ENCODE measurements at regions not wholly inside any gene's neighbourhood (a gene's known extent, or its start where the extent isn't known, plus 50 kb on each side); places are given as distances from the start of the nearest gene placed in this dataset.
"Not testable (repeated sequence)": the region's sequence is repeated elsewhere in the genome, so short reads cannot be mapped to it uniquely, and the experiment has no call there.

DNA sequence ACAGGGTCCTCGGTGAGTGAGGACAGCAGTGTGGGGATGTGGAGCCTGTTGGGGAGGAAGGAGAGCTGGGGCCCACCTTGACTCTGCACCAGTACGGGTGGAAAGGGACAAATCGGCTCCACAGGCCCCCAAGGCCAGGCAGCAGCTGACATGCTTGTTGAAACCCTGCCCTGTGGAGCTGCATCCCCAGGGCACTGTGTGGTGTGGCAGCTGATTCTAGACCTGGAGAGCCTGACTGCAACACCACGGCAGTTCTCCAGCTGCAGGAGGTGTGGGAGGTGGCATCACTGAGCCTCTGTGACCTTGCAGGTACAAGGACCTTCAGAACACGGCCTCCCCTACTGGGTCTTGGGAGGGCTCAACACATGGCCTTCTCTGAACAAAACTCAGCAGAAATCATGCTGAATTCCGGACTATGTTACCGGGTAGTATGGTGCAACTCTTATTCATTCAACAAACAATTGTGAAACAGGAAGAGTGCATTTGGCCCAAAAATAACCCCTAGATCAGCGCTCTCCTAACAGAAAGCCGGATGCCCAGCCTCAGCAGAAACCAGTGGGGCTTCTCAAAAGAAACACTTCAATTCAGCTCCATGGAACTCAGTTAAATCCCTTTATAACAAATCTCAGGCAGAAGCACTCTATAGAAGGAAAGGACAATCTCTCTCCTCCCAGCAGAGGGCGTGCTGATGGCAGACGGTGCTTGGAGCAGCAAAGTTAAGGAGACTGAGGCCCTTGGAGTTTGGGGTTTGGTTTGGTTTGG lies 104.4 kb upstream of the SALL3 start:
- peak; percentile 21 for DNase-seq (ENCODE audit: extremely low spot score)
- POLR2A ChIA-PET: interaction anchor here (0.5 kb wide), 1 partner anchor 112 kb away, joined by 4 read pairs; no protein-coding TSS in a partner anchor
- CTCF ChIA-PET: interaction anchor here (0.5 to 1.2 kb wide), 2 partner anchors 112 to 152 kb away, joined by 3 to 4 read pairs; no protein-coding TSS in a partner anchor

DNA sequence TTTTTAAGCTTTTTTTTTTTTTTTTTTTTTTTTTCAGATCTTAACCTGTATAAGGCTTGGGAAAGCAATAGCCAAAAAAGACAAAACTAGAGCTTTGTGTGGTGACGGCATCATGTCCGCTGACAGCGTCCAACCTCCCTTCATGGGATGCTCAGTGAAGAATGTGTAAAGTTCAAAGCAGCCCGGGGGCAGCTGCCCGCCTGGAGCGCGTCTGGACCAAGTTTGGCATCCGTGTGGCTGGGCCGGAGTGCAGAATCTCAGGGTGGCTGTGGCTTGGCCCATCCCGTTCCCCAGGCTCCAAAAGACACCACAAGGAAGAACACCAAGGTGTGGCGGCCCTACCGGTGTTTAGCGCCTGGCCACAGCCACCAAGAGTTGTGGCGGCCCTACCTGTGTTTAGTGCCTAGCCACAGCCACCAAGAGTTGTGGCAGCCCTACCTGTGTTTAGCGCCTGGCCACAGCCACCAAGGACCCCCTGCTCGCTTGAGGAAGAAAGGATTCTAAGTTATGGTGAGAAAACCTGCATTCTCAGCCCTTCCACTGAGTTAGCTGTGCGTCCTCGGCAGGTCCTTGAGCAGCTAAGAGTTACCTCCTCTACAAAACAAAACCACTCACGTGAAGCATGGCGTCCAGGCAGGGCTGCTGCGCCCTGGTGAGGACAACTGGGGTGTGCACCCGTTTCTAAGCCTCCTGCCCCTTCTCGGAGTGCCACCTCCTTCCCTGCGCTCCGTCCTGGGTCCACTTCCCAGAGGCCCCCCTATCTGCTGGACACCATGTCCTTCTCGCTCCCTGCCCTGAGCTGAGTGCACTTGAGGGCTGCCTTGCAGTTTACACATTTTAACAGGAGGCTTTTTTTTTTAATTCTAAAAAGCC lies 103.6 kb upstream of the SALL3 start:
- POLR2A ChIA-PET: no interaction called here
- no peak for TF ChIP-seq LEF1 (IDR thresholded peaks at IDR 0.05; ENCODE audit: borderline replicate concordance)
- no peak for TF ChIP-seq L3MBTL2 (conservative IDR thresholded peaks at IDR 0.05)
- TF ChIP-seq HDGF (IDR thresholded peaks at IDR 0.05; ENCODE audit: borderline replicate concordance): no peak
- no peak for TF ChIP-seq FOXK2 (IDR thresholded peaks at IDR 0.05)
- TF ChIP-seq SUZ12 (IDR thresholded peaks at IDR 0.05): no peak
- TF ChIP-seq, protein P1, sequence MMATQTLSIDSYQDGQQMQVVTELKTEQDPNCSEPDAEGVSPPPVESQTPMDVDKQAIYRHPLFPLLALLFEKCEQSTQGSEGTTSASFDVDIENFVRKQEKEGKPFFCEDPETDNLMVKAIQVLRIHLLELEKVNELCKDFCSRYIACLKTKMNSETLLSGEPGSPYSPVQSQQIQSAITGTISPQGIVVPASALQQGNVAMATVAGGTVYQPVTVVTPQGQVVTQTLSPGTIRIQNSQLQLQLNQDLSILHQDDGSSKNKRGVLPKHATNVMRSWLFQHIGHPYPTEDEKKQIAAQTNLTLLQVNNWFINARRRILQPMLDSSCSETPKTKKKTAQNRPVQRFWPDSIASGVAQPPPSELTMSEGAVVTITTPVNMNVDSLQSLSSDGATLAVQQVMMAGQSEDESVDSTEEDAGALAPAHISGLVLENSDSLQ (IDR thresholded peaks at IDR 0.05): no peak
- TF ChIP-seq ELF4 (IDR thresholded peaks at IDR 0.05): no peak
- no peak for TF ChIP-seq TARDBP (IDR thresholded peaks at IDR 0.05)
- no peak for TF ChIP-seq ZNF384 (IDR thresholded peaks at IDR 0.05)
- TF ChIP-seq BHLHE40 (IDR thresholded peaks at IDR 0.05; ENCODE audit: borderline replicate concordance): no peak
- TF ChIP-seq SP1 (IDR thresholded peaks at IDR 0.05): no peak
- TF ChIP-seq NFRKB (IDR thresholded peaks at IDR 0.05): no peak
- no peak for TF ChIP-seq ARNT (IDR thresholded peaks at IDR 0.05)
- no peak for TF ChIP-seq FOXM1 (IDR thresholded peaks at IDR 0.05; ENCODE audit: borderline replicate concordance)
- no peak for TF ChIP-seq CTBP1 (IDR thresholded peaks at IDR 0.05; ENCODE audit: borderline replicate concordance)
- TF ChIP-seq FOXA1 (IDR thresholded peaks at IDR 0.05): no peak
- DNase-seq (ENCODE audit: extremely low spot score): no peak
- CTCF ChIA-PET: interaction anchor here (0.5 to 1.2 kb wide), 2 partner anchors 111 to 153 kb away, joined by 3 to 4 read pairs; no protein-coding TSS in a partner anchor

More for the DNA sequence above, 104.4 kb upstream of the SALL3 start:
- TF ChIP-seq FOXM1 (IDR thresholded peaks at IDR 0.05; ENCODE audit: borderline replicate concordance) (no peak), SUZ12 (IDR thresholded peaks at IDR 0.05) (no peak), ARNT (IDR thresholded peaks at IDR 0.05) (no peak), HDGF (IDR thresholded peaks at IDR 0.05; ENCODE audit: borderline replicate concordance) (no peak), TARDBP (IDR thresholded peaks at IDR 0.05) (no peak), FOXA1 (IDR thresholded peaks at IDR 0.05) (no peak), FOXK2 (IDR thresholded peaks at IDR 0.05) (no peak), LEF1 (IDR thresholded peaks at IDR 0.05; ENCODE audit: borderline replicate concordance) (no peak), SP1 (IDR thresholded peaks at IDR 0.05) (no peak), NFRKB (IDR thresholded peaks at IDR 0.05) (no peak), CTBP1 (IDR thresholded peaks at IDR 0.05; ENCODE audit: borderline replicate concordance) (no peak), ZNF384 (IDR thresholded peaks at IDR 0.05) (no peak), ELF4 (IDR thresholded peaks at IDR 0.05) (no peak), BHLHE40 (IDR thresholded peaks at IDR 0.05; ENCODE audit: borderline replicate concordance) (no peak), L3MBTL2 (conservative IDR thresholded peaks at IDR 0.05) (no peak)
- TF ChIP-seq, protein P1 (IDR thresholded peaks at IDR 0.05): no peak

DNA sequence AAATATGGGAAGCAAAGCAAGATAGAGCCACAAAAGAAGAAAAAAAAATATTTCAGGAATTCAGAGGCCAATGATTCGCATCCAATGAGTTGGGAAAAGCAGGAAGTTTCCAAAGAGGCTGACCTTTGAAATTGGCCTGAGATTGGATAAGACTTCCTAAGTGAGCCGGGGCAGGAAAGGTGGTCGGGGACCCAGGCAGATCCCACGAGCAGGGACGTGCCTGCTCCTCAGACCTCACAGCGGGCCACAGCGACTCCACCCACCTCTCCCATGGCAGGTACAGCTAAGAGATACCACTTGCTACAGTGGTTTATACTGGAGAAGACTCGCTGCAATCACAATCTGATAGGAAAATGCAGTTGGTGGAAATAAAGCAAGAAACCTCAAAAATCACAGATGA lies 102.8 kb upstream of the SALL3 start:
- DNase-seq (ENCODE audit: extremely low spot score): no peak
- CTCF ChIA-PET: no interaction called here
- POLR2A ChIA-PET: no interaction called here
- TF ChIP-seq SP1 (IDR thresholded peaks at IDR 0.05): no peak
- TF ChIP-seq ARNT (IDR thresholded peaks at IDR 0.05): no peak
- no peak for TF ChIP-seq NFRKB (IDR thresholded peaks at IDR 0.05)
- no peak for TF ChIP-seq ELF4 (IDR thresholded peaks at IDR 0.05)
- TF ChIP-seq, protein P1 (IDR thresholded peaks at IDR 0.05): no peak
- no peak for TF ChIP-seq HDGF (IDR thresholded peaks at IDR 0.05; ENCODE audit: borderline replicate concordance)
- TF ChIP-seq ZNF384 (IDR thresholded peaks at IDR 0.05): no peak
- no peak for TF ChIP-seq LEF1 (IDR thresholded peaks at IDR 0.05; ENCODE audit: borderline replicate concordance)
- no peak for TF ChIP-seq L3MBTL2 (conservative IDR thresholded peaks at IDR 0.05)
- no peak for TF ChIP-seq SUZ12 (IDR thresholded peaks at IDR 0.05)
- no peak for TF ChIP-seq FOXK2 (IDR thresholded peaks at IDR 0.05)
- TF ChIP-seq CTBP1 (IDR thresholded peaks at IDR 0.05; ENCODE audit: borderline replicate concordance): no peak
- no peak for TF ChIP-seq BHLHE40 (IDR thresholded peaks at IDR 0.05; ENCODE audit: borderline replicate concordance)
- no peak for TF ChIP-seq FOXA1 (IDR thresholded peaks at IDR 0.05)
- TF ChIP-seq TARDBP (IDR thresholded peaks at IDR 0.05): no peak
- no peak for TF ChIP-seq FOXM1 (IDR thresholded peaks at IDR 0.05; ENCODE audit: borderline replicate concordance)

DNA sequence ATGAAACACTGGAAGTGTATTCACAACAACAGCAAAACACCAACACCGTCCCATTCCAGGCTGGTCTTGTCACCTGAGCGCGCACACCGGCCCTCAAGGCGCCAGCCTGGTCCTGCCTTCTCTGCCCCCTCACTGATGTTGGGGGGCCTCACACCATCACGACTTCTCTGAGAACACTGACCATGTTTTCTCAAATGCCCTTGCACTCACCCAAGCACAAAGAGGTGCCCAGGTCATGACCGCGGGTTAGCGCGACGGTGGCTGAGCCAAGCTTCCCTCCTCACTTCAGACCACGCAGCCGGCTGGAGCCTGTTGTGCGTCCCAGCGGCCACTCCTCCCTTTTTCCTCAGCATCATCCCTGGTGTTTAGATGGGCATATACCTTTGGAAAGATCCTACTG lies 101.3 kb upstream of the SALL3 start:
- ChIA-PET CTCF (no interaction called here), POLR2A (no interaction called here)
- no peak for DNase-seq (ENCODE audit: extremely low spot score)
- TF ChIP-seq LEF1 (IDR thresholded peaks at IDR 0.05; ENCODE audit: borderline replicate concordance) (no peak), ARNT (IDR thresholded peaks at IDR 0.05) (no peak), L3MBTL2 (conservative IDR thresholded peaks at IDR 0.05) (no peak), FOXK2 (IDR thresholded peaks at IDR 0.05) (no peak), SUZ12 (IDR thresholded peaks at IDR 0.05) (no peak), HDGF (IDR thresholded peaks at IDR 0.05; ENCODE audit: borderline replicate concordance) (no peak), ZNF384 (IDR thresholded peaks at IDR 0.05) (no peak), NFRKB (IDR thresholded peaks at IDR 0.05) (no peak), ELF4 (IDR thresholded peaks at IDR 0.05) (no peak)

DNA sequence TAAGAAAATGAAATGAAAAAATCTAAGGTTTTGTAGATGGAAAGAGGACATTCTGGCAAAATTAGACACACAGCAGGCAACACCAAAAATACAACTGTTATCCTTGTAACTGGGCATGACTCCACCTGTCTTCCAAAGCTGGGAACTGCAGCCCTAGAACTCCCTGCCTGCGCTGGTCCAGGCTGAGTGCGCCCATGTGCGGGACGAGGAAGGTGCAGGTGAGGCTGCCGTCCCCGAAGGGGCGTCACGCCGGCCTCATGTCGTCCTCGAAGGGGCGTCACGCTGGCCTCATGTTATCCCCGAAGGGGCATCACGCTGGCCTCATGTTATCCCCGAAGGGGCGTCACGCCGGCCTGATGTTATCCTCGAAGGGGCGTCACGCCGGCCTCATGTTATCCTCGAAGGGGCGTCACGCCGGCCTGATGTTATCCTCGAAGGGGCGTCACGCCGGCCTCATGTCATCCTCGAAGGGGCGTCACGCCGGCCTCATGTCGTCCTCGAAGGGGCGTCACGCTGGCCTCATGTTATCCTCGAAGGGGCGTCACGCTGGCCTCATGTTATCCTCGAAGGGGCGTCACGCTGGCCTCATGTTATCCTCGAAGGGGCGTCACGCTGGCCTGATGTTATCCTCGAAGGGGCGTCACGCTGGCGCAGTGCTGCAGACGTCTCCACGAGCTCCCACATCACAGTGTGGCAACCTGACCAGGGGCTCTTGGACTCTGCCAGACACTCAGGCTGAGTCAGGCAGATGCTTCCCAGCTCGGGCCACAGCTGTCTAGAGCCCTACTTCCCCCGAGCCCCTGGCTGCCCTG lies 100.3 kb upstream of the SALL3 start:
- CTCF ChIA-PET, POLR2A ChIA-PET: not testable (repeated sequence)
- DNase-seq (ENCODE audit: extremely low spot score): peak; percentile 20
